Endothelial cell (in vitro differentiated cells): ENCODE measurements at regions not wholly inside any gene's neighbourhood (a gene's known extent, or its start where the extent isn't known, plus 50 kb on each side); places are given as distances from the start of the nearest gene placed in this dataset.

Experiments
- DNase-seq: peaks from one replicate; pipeline ENCODE4 v3.0.0; 2021; ENCODE audit warnings: low spot score
- H3K27ac Mint-ChIP-seq: one replicate; pipeline ENCODE4 v1.8.0; 2021; ENCODE audit warnings: mixed read lengths, inconsistent platforms; ENCODE audit not compliant: unreplicated experiment
- H3K27me3 Mint-ChIP-seq: one replicate; pipeline ENCODE4 v1.8.0; 2021; ENCODE audit warnings: mild to moderate bottlenecking, moderate library complexity, mixed read lengths, inconsistent platforms; ENCODE audit not compliant: unreplicated experiment
- H3K36me3 Mint-ChIP-seq: one replicate; pipeline ENCODE4 v1.8.0; 2021; ENCODE audit warnings: mild to moderate bottlenecking, low read depth, mixed read lengths, inconsistent platforms; ENCODE audit not compliant: unreplicated experiment
- H3K4me1 Mint-ChIP-seq: one replicate; pipeline ENCODE4 v1.8.0; 2021; ENCODE audit warnings: mild to moderate bottlenecking, mixed read lengths, inconsistent platforms; ENCODE audit not compliant: unreplicated experiment
- H3K4me3 Mint-ChIP-seq: one replicate; pipeline ENCODE4 v1.8.0; 2021; ENCODE audit warnings: mild to moderate bottlenecking, mixed read lengths, inconsistent platforms; ENCODE audit not compliant: unreplicated experiment
- H3K9me3 Mint-ChIP-seq: one replicate; pipeline ENCODE4 v1.8.0; 2021; ENCODE audit warnings: mixed read lengths, inconsistent platforms; ENCODE audit not compliant: unreplicated experiment
- CTCF ChIP-seq: fragments of 200-600 bp; sonication (generic); IDR thresholded peaks from one replicate; pipeline ENCODE4 v1.5.0; 2021; ENCODE audit warnings: antibody characterized with exemption; ENCODE audit not compliant: unreplicated experiment

DNA sequence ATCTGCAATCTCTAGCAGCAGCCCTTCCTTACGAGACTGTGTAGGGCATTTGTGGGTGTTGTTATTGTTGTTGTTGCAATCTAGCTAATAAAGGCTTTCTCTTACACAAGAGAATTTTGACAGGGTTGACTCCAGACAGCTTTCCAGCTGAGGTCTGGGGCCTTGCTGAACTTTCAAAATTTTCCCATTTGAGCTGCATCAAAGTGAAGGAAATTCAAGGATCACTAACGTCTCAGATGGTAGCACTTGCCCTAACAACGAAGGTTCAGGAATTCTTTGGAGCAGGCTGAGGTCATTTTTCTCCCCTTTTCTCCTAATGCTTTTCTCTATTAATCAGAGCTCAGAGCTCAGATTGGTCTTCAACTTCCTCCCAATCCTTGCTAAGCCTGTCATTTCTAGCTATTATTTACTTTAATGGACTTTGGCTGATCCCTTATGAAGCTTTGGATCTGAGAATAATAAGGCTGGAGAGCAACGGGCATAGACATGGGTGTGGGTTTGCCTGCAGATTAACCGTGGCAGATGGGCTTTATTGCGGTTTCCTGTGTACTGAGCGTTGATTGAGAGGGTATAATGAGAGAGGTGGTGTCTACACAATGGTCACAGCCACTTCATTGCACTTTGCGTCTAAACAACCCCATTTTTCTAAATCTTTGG is 614.0 kb upstream of the AGTR1 start:
- Mint-ChIP-seq H3K27ac (no peak overlapping the region), H3K27me3 (no peaks in the 10 kb centered on the region), H3K9me3 (no peaks in the 10 kb centered on the region), H3K4me3 (no peak overlapping the region), H3K36me3 (no peaks in the 10 kb centered on the region), H3K4me1 (no peaks in the 10 kb centered on the region)
- TF ChIP-seq CTCF, result no peak
- no peak for DNase-seq

DNA sequence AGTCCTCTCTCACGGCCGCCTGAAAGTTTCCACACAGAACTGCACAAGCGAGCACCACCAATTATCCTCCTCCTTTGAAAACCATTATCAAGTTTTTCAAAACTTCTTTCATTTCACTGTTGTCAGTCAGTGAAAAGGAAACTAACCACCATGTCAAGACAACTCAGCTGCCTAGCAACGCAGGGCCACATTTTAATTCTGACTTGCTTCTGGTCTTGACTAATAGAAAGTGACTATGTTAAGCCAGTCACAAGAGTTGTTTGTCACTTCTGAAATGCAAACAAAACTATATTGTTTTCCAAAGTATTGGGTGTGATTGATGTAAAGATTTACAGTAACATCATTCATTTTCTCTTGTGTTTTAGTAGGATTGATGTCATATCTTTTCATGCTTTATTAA is 612.8 kb upstream of the AGTR1 start:
- Mint-ChIP-seq H3K9me3 (no peaks in the 10 kb centered on the region), H3K27me3 (no peaks in the 10 kb centered on the region), H3K36me3 (no peaks in the 10 kb centered on the region), H3K27ac (no peak overlapping the region), H3K4me3 (no peak overlapping the region), H3K4me1 (no peaks in the 10 kb centered on the region)
- no peak for TF ChIP-seq CTCF
- DNase-seq, result no peak

- no peak for DNase-seq
- no peak overlapping the region for H3K27ac Mint-ChIP-seq
- H3K36me3 Mint-ChIP-seq, result no peaks in the 10 kb centered on the region
- no peaks in the 10 kb centered on the region for H3K4me1 Mint-ChIP-seq
- no peaks in the 10 kb centered on the region for H3K9me3 Mint-ChIP-seq
- no peaks in the 10 kb centered on the region for H3K27me3 Mint-ChIP-seq
- TF ChIP-seq CTCF, result no peak
- H3K4me3 Mint-ChIP-seq, result no peak overlapping the region
Observed at GRCh38 chr3:148087601-148088371, 609.9 kb upstream of the AGTR1 start.

DNA sequence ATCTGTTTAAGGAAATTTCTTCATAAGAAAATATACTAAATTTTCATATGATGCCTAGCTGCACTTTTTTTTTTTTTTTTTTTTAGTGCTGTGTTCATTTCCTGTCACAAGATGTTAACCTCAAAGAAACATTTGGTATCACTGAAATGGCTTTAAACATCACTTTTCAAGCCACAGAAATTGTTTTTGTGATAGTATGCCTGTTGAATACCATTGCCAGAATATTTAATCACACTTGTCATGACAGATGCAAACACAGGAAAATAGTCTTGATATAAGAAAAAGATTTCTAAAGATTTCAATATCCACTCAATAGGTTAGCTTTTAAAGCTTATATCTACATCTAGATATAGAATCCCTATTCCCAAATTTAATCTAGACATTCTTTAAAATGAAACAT is 608.5 kb upstream of the AGTR1 start:
- no peak for DNase-seq
- H3K9me3 Mint-ChIP-seq, result no peaks in the 10 kb centered on the region
- H3K27ac Mint-ChIP-seq, result no peak overlapping the region
- H3K4me1 Mint-ChIP-seq, result no peaks in the 10 kb centered on the region
- no peak overlapping the region for H3K4me3 Mint-ChIP-seq
- TF ChIP-seq CTCF, result no peak
- no peaks in the 10 kb centered on the region for H3K27me3 Mint-ChIP-seq
- H3K36me3 Mint-ChIP-seq, result no peaks in the 10 kb centered on the region

- no peak for TF ChIP-seq CTCF
- Mint-ChIP-seq H3K4me3 (no peak overlapping the region), H3K27me3 (no peaks in the 10 kb centered on the region), H3K9me3 (no peaks in the 10 kb centered on the region), H3K4me1 (no peaks in the 10 kb centered on the region), H3K27ac (no peak overlapping the region), H3K36me3 (no peaks in the 10 kb centered on the region)
- no peak for DNase-seq
Observed at GRCh38 chr3:148090156-148090555, 607.5 kb upstream of the AGTR1 start.
